CD8-positive, alpha-beta memory T cell (primary cell): ENCODE measurements at regions not wholly inside any gene's neighbourhood (a gene's known extent, or its start where the extent isn't known, plus 50 kb on each side); places are given as distances from the start of the nearest gene placed in this dataset.

Source experiments
- CTCF ChIA-PET: fragments of 350-600 bp; sonication (Branson Sonifier 250); formaldehyde crosslinking; loops from one replicate; lab custom pipeline; 2021; ENCODE audit warnings: antibody characterized with exemption; lab: Charles Lee
- POLR2A ChIA-PET: fragments of 350-600 bp; sonication (Branson Sonifier 250); formaldehyde crosslinking; loops from one replicate; lab custom pipeline; 2021; ENCODE audit warnings: antibody characterized with exemption; lab: Charles Lee
- DNase-seq, 5 donors: peaks; one replicate each; pipeline versions ENCODE4 v3.0.0 to v3.0.0-alpha.2; 2020 to 2022; ENCODE audit warnings: mixed read lengths in 1 of 5
- H3K27ac ChIP-seq: one replicate; pipeline ENCODE4 v1.7.0; 2013; ENCODE audit warnings: low read depth, mild to moderate bottlenecking, low read length, moderate library complexity
- H3K27me3 ChIP-seq: 2 replicates; pipeline ENCODE4 v1.7.0; 2013; ENCODE audit warnings: low read length, mild to moderate bottlenecking; ENCODE audit not compliant: insufficient read depth, poor library complexity, severe bottlenecking
- H3K36me3 ChIP-seq: 2 replicates; pipeline ENCODE4 v1.7.0; 2013; ENCODE audit warnings: mild to moderate bottlenecking, low read length, moderate library complexity; ENCODE audit not compliant: insufficient read depth
- H3K4me1 ChIP-seq: 2 replicates; pipeline ENCODE4 v1.7.0; 2013; ENCODE audit warnings: mild to moderate bottlenecking, low read length, moderate library complexity; ENCODE audit not compliant: insufficient read depth
- H3K4me3 ChIP-seq: 2 replicates; pipeline ENCODE4 v1.7.0; 2013; ENCODE audit warnings: mild to moderate bottlenecking, low read length
- H3K9me3 ChIP-seq: 2 replicates; pipeline ENCODE4 v1.7.0; 2013; ENCODE audit warnings: mild to moderate bottlenecking, low read length
- H3K27ac Mint-ChIP-seq, 8 donors: one replicate each; pipeline ENCODE4 v1.8.0; 2020 to 2021; ENCODE audit warnings: mixed read lengths in 8 of 8, mild to moderate bottlenecking in 6 of 8, inconsistent platforms in 3 of 8, moderate library complexity in 3 of 8
- H3K27me3 Mint-ChIP-seq, 2 donors: one replicate each; pipeline ENCODE4 v1.8.0; 2020 to 2021; ENCODE audit warnings: mixed read lengths in 2 of 2, mild to moderate bottlenecking in 1 of 2, moderate library complexity in 1 of 2
- H3K36me3 Mint-ChIP-seq, 3 donors: one replicate each; pipeline ENCODE4 v1.8.0; 2020 to 2021; ENCODE audit warnings: mixed read lengths in 3 of 3, inconsistent platforms in 1 of 3, mild to moderate bottlenecking in 1 of 3
- H3K4me1 Mint-ChIP-seq, 3 donors: one replicate each; pipeline ENCODE4 v1.8.0; 2020 to 2021; ENCODE audit warnings: mixed read lengths in 3 of 3, inconsistent platforms in 1 of 3, mild to moderate bottlenecking in 1 of 3
- H3K4me3 Mint-ChIP-seq, 7 donors: one replicate each; pipeline ENCODE4 v1.8.0; 2020 to 2021; ENCODE audit warnings: mixed read lengths in 7 of 7, mild to moderate bottlenecking in 6 of 7, moderate library complexity in 4 of 7, inconsistent platforms in 2 of 7
- H3K9me3 Mint-ChIP-seq, 5 donors: one replicate each; pipeline ENCODE4 v1.8.0; 2020 to 2022; ENCODE audit warnings: mixed read lengths in 5 of 5, mild to moderate bottlenecking in 3 of 5, moderate library complexity in 2 of 5, inconsistent platforms in 1 of 5

GRCh38 chr2:48249025-48249424 lies 65.5 kb upstream of the FOXN2 start:
- Mint-ChIP-seq H3K4me3 (no peak overlapping the region), H3K4me1 (peaks cover 0 to 4% (median 0%) of the 10 kb centered on the region in 3 donors), H3K9me3 (no peaks in the 10 kb centered on the region), H3K36me3 (no peaks in the 10 kb centered on the region), H3K27me3 (no peaks in the 10 kb centered on the region), H3K27ac (no peak overlapping the region)
- Histone ChIP-seq H3K27me3 (no peaks in the 10 kb centered on the region), H3K9me3 (no peaks in the 10 kb centered on the region), H3K4me1 (no peaks in the 10 kb centered on the region), H3K4me3 (no peak overlapping the region), H3K36me3 (no peaks in the 10 kb centered on the region), H3K27ac (no peak overlapping the region)
- CTCF ChIA-PET, result no interaction called here
- no peak for DNase-seq
- POLR2A ChIA-PET, result no interaction called here

GRCh38 chr2:48249631-48250473 lies 64.6 kb upstream of the FOXN2 start:
- no peak overlapping the region for H3K27ac Mint-ChIP-seq
- POLR2A ChIA-PET, result no interaction called here

GRCh38 chr2:48250474-48250844 lies 64.0 kb upstream of the FOXN2 start:
- H3K27ac Mint-ChIP-seq, result peak overlapping the region in 1 of 8 donors; percentile 26
- no peaks in the 10 kb centered on the region for H3K4me1 ChIP-seq

More at GRCh38 chr2:48249631-48250473, 64.6 kb upstream of the FOXN2 start:
- H3K36me3 ChIP-seq, result no peaks in the 10 kb centered on the region
- H3K4me1 Mint-ChIP-seq, result peaks cover 0 to 4% (median 0%) of the 10 kb centered on the region in 3 donors
- no peaks in the 10 kb centered on the region for H3K27me3 Mint-ChIP-seq
- no peak for DNase-seq
- no peaks in the 10 kb centered on the region for H3K36me3 Mint-ChIP-seq
- H3K27ac ChIP-seq, result no peak overlapping the region
- no peaks in the 10 kb centered on the region for H3K27me3 ChIP-seq
- CTCF ChIA-PET, result no interaction called here
- H3K4me3 Mint-ChIP-seq, result no peak overlapping the region
- no peaks in the 10 kb centered on the region for H3K4me1 ChIP-seq
- no peaks in the 10 kb centered on the region for H3K9me3 Mint-ChIP-seq
- no peaks in the 10 kb centered on the region for H3K9me3 ChIP-seq
- H3K4me3 ChIP-seq, result no peak overlapping the region

GRCh38 chr2:48250943-48251342 lies 63.5 kb upstream of the FOXN2 start:
- H3K36me3 Mint-ChIP-seq, result no peaks in the 10 kb centered on the region
- Histone ChIP-seq H3K36me3 (no peaks in the 10 kb centered on the region), H3K27me3 (no peaks in the 10 kb centered on the region), H3K4me1 (no peaks in the 10 kb centered on the region), H3K27ac (no peak overlapping the region), H3K4me3 (no peak overlapping the region), H3K9me3 (no peaks in the 10 kb centered on the region)
- no peaks in the 10 kb centered on the region for H3K27me3 Mint-ChIP-seq
- no peak overlapping the region for H3K27ac Mint-ChIP-seq
- no peaks in the 10 kb centered on the region for H3K9me3 Mint-ChIP-seq
- DNase-seq, result no peak
- no peak overlapping the region for H3K4me3 Mint-ChIP-seq
- peaks cover 0 to 4% (median 0%) of the 10 kb centered on the region in 3 donors for H3K4me1 Mint-ChIP-seq
- CTCF ChIA-PET, result no interaction called here
- POLR2A ChIA-PET, result no interaction called here

More at GRCh38 chr2:48250474-48250844, 64.0 kb upstream of the FOXN2 start:
- Mint-ChIP-seq H3K4me1 (peaks cover 0 to 4% (median 0%) of the 10 kb centered on the region in 3 donors), H3K27me3 (no peaks in the 10 kb centered on the region), H3K9me3 (no peaks in the 10 kb centered on the region), H3K4me3 (no peak overlapping the region), H3K36me3 (no peaks in the 10 kb centered on the region)
- DNase-seq, result no peak
- Histone ChIP-seq H3K27me3 (no peaks in the 10 kb centered on the region), H3K36me3 (no peaks in the 10 kb centered on the region), H3K27ac (no peak overlapping the region), H3K4me3 (no peak overlapping the region), H3K9me3 (no peaks in the 10 kb centered on the region)
- POLR2A ChIA-PET, result no interaction called here
- CTCF ChIA-PET, result no interaction called here

- peak overlapping the region in 1 of 8 donors; percentile 59 for H3K27ac Mint-ChIP-seq
- no peaks in the 10 kb centered on the region for H3K27me3 ChIP-seq
- no peaks in the 10 kb centered on the region for H3K9me3 Mint-ChIP-seq
- no peak overlapping the region for H3K4me3 Mint-ChIP-seq
- ChIA-PET POLR2A (no interaction called here), CTCF (no interaction called here)
- no peaks in the 10 kb centered on the region for H3K27me3 Mint-ChIP-seq
- no peaks in the 10 kb centered on the region for H3K36me3 Mint-ChIP-seq
- H3K4me1 Mint-ChIP-seq, result peaks cover 0 to 4% (median 0%) of the 10 kb centered on the region in 3 donors
- no peaks in the 10 kb centered on the region for H3K9me3 ChIP-seq
- H3K4me1 ChIP-seq, result no peaks in the 10 kb centered on the region
- no peak for DNase-seq
- H3K36me3 ChIP-seq, result no peaks in the 10 kb centered on the region
- H3K27ac ChIP-seq, result no peak overlapping the region
- H3K4me3 ChIP-seq, result no peak overlapping the region
These were observed 62.9 kb upstream of the FOXN2 start for GRCh38 chr2:48251437-48252148.

- ChIA-PET POLR2A (no interaction called here), CTCF (no interaction called here)
- no peak for DNase-seq
- Histone ChIP-seq H3K27ac (no peak overlapping the region), H3K4me3 (no peak overlapping the region), H3K27me3 (no peaks in the 10 kb centered on the region), H3K36me3 (no peaks in the 10 kb centered on the region), H3K4me1 (no peaks in the 10 kb centered on the region), H3K9me3 (no peaks in the 10 kb centered on the region)
- Mint-ChIP-seq H3K4me3 (no peak overlapping the region), H3K9me3 (no peaks in the 10 kb centered on the region), H3K36me3 (no peaks in the 10 kb centered on the region), H3K27me3 (no peaks in the 10 kb centered on the region), H3K4me1 (peaks cover 0 to 4% (median 0%) of the 10 kb centered on the region in 3 donors), H3K27ac (no peak overlapping the region)
These were observed 61.2 kb upstream of the FOXN2 start for GRCh38 chr2:48253301-48253700.

GRCh38 chr2:48254839-48255238 lies 59.6 kb upstream of the FOXN2 start:
- Mint-ChIP-seq H3K9me3 (no peaks in the 10 kb centered on the region), H3K27ac (no peak overlapping the region), H3K36me3 (no peaks in the 10 kb centered on the region), H3K27me3 (no peaks in the 10 kb centered on the region), H3K4me1 (peaks cover 0 to 2% (median 0%) of the 10 kb centered on the region in 3 donors), H3K4me3 (no peak overlapping the region)
- no peak for DNase-seq
- H3K36me3 ChIP-seq, result no peaks in the 10 kb centered on the region
- H3K4me1 ChIP-seq, result no peaks in the 10 kb centered on the region
- ChIA-PET CTCF (no interaction called here), POLR2A (no interaction called here)
- no peaks in the 10 kb centered on the region for H3K27me3 ChIP-seq
- H3K27ac ChIP-seq, result no peak overlapping the region
- no peaks in the 10 kb centered on the region for H3K9me3 ChIP-seq
- no peak overlapping the region for H3K4me3 ChIP-seq

GRCh38 chr2:48257456-48257855 lies 57.0 kb upstream of the FOXN2 start:
- Histone ChIP-seq H3K36me3 (no peaks in the 10 kb centered on the region), H3K27ac (no peak overlapping the region), H3K27me3 (no peaks in the 10 kb centered on the region), H3K4me3 (no peak overlapping the region), H3K9me3 (no peaks in the 10 kb centered on the region), H3K4me1 (no peaks in the 10 kb centered on the region)
- Mint-ChIP-seq H3K27me3 (no peaks in the 10 kb centered on the region), H3K36me3 (no peaks in the 10 kb centered on the region), H3K4me3 (no peak overlapping the region), H3K27ac (no peak overlapping the region), H3K4me1 (no peaks in the 10 kb centered on the region), H3K9me3 (no peaks in the 10 kb centered on the region)
- DNase-seq, result no peak
- ChIA-PET CTCF (interaction anchor here (0.8 kb wide), 1 partner anchor 162 kb away, joined by 3 read pairs; no protein-coding TSS in a partner anchor), POLR2A (no interaction called here)
